H1 (cell line): ENCODE measurements at regions not wholly inside any gene's neighbourhood (a gene's known extent, or its start where the extent isn't known, plus 50 kb on each side); places are given as distances from the start of the nearest gene placed in this dataset.
"Not testable (repeated sequence)": the region's sequence is repeated elsewhere in the genome, so short reads cannot be mapped to it uniquely, and the experiment has no call there.

Experiments used
- CTCF ChIA-PET: fragments of 300-600 bp; sonication (Branson Sonifier 250); formaldehyde crosslinking; loops from one replicate; lab custom pipeline; 2021; ENCODE audit not compliant: partially characterized antibody; lab: Charles Lee
- POLR2A ChIA-PET: fragments of 300-600 bp; sonication (Branson Sonifier 250); formaldehyde crosslinking; loops from one replicate; lab custom pipeline; 2021; ENCODE audit warnings: inconsistent platforms; ENCODE audit not compliant: partially characterized antibody; lab: Charles Lee
- DNase-seq, 2 experiments: peaks; one replicate each; pipeline versions ENCODE4 v3.0.0 to v3.0.0-alpha.2; 2010 to 2022; ENCODE audit warnings: low spot score in 2 of 2, low read depth in 1 of 2, mixed read lengths in 1 of 2
- FAIRE-seq: peaks from 2 replicates; lab custom pipeline; 2011; peaks lifted over from hg19 to GRCh38; lab: Jason Lieb, UNC
- H2AFZ ChIP-seq: 2 replicates; pipeline ENCODE4 v1.8.1; 2012; ENCODE audit warnings: low read length, inconsistent platforms
- H2AK5ac ChIP-seq: 2 replicates; pipeline ENCODE4 v1.6.1; 2013; ENCODE audit warnings: low read depth, low read length
- H2BK120ac ChIP-seq: replicated peaks from 2 replicates; pipeline ENCODE3; 2013; ENCODE audit warnings: low read depth, low read length, inconsistent platforms
- H2BK12ac ChIP-seq: 2 replicates; pipeline ENCODE4 v1.6.1; 2013; ENCODE audit warnings: low read depth, low read length
- H2BK15ac ChIP-seq: 2 replicates; pipeline ENCODE4 v1.6.1; 2013; ENCODE audit warnings: low read length
- H2BK20ac ChIP-seq: 2 replicates; pipeline ENCODE4 v1.6.1; 2013; ENCODE audit warnings: low read length
- H2BK5ac ChIP-seq: 2 replicates; pipeline ENCODE4 v1.6.1; 2013; ENCODE audit warnings: low read depth, low read length
- H3K14ac ChIP-seq: 2 replicates; pipeline ENCODE4 v1.6.1; 2013; ENCODE audit warnings: inconsistent platforms; ENCODE audit not compliant: insufficient read length
- H3K18ac ChIP-seq: 2 replicates; pipeline ENCODE4 v1.6.1; 2013; ENCODE audit warnings: low read length; ENCODE audit errors: extremely low read depth
- H3K23ac ChIP-seq: 2 replicates; pipeline ENCODE4 v1.6.1; 2013; ENCODE audit warnings: inconsistent platforms; ENCODE audit not compliant: insufficient read length
- H3K23me2 ChIP-seq: 2 replicates; pipeline ENCODE4 v1.6.1; 2013; ENCODE audit warnings: low read depth, low read length
- H3K27ac ChIP-seq: 2 replicates; pipeline ENCODE4 v1.6.1; 2011; ENCODE audit warnings: low read depth, low read length, inconsistent platforms
- H3K27me3 ChIP-seq, 4 experiments: replicated peaks in 1 of 4; 1 replicate in 1 of 4; 2 replicates in 3 of 4; pipeline versions ENCODE4 v1.6.1 to v1.8.1; 2011 to 2013; ENCODE audit warnings: low read length in 3 of 4, mild to moderate bottlenecking in 3 of 4, inconsistent platforms in 2 of 4, mixed read lengths in 2 of 4, moderate library complexity in 1 of 4; ENCODE audit not compliant: control insufficient read depth in 3 of 4, insufficient read depth in 3 of 4; ENCODE audit errors: extremely low read depth in 1 of 4
- H3K36me3 ChIP-seq, 4 experiments: 2 replicates each; pipeline versions ENCODE4 v1.6.1 to v1.8.1; 2011 to 2013; ENCODE audit warnings: mild to moderate bottlenecking in 4 of 4, low read length in 3 of 4, moderate library complexity in 2 of 4, control low read depth in 1 of 4, inconsistent platforms in 1 of 4; ENCODE audit not compliant: insufficient read depth in 4 of 4, control insufficient read depth in 2 of 4
- H3K4ac ChIP-seq: replicated peaks from 2 replicates; pipeline ENCODE3; 2013; ENCODE audit warnings: low read length, low read depth, mixed read lengths, inconsistent platforms; ENCODE audit not compliant: insufficient read length
- H3K4me1 ChIP-seq, 4 experiments: replicated peaks in 1 of 4; 1 replicate in 1 of 4; 2 replicates in 3 of 4; pipeline versions ENCODE4 v1.6.1 to v1.8.1; 2011 to 2013; ENCODE audit warnings: low read length in 3 of 4, inconsistent platforms in 2 of 4, mixed read lengths in 1 of 4; ENCODE audit not compliant: insufficient read depth in 4 of 4, control insufficient read depth in 3 of 4
- H3K4me2 ChIP-seq, 2 experiments: 2 replicates each; pipeline versions ENCODE4 v1.6.1 to v1.8.1; 2011 to 2013; ENCODE audit warnings: low read depth in 2 of 2, low read length in 2 of 2, control low read depth in 1 of 2, inconsistent platforms in 1 of 2, mild to moderate bottlenecking in 1 of 2; ENCODE audit not compliant: insufficient read depth in 1 of 2
- H3K4me3 ChIP-seq, 4 experiments: fragments of 200-600, 300-600 bp in 1 of 4; sonication (generic), shearing (Covaris generic), sonication (Bioruptor Twin) in 1 of 4; 2 replicates each; pipeline versions ENCODE4 v1.5.1 to v1.8.1; 2011 to 2016; ENCODE audit warnings: low read length in 4 of 4, low read depth in 3 of 4, control low read depth in 2 of 4, inconsistent platforms in 2 of 4, mild to moderate bottlenecking in 2 of 4, mixed read lengths in 1 of 4, moderate library complexity in 1 of 4; ENCODE audit not compliant: insufficient read depth in 2 of 4; ENCODE audit errors: extremely low read depth in 1 of 4
- H3K56ac ChIP-seq: replicated peaks from 2 replicates; pipeline ENCODE3; 2013; ENCODE audit warnings: low read depth, mild to moderate bottlenecking, mixed read lengths, low read length, inconsistent platforms; ENCODE audit not compliant: insufficient read length
- H3K79me1 ChIP-seq: 2 replicates; pipeline ENCODE4 v1.6.1; 2013; ENCODE audit warnings: low read depth, low read length, control low read depth
- H3K79me2 ChIP-seq, 2 experiments: 2 replicates each; pipeline versions ENCODE4 v1.6.1 to v1.8.1; 2012 to 2013; ENCODE audit warnings: low read length in 2 of 2, mild to moderate bottlenecking in 2 of 2, inconsistent platforms in 1 of 2; ENCODE audit not compliant: insufficient read depth in 2 of 2, control insufficient read depth in 1 of 2
- H3K9ac ChIP-seq, 4 experiments: replicated peaks in 1 of 4; 1 replicate in 1 of 4; 2 replicates in 3 of 4; pipeline versions ENCODE4 v1.6.1 to v1.8.1; 2011 to 2013; ENCODE audit warnings: low read depth in 3 of 4, low read length in 3 of 4, control low read depth in 2 of 4, mild to moderate bottlenecking in 2 of 4, moderate library complexity in 2 of 4, inconsistent platforms in 1 of 4; ENCODE audit errors: extremely low read depth in 1 of 4
- H3K9me3 ChIP-seq, 2 experiments: 2 replicates each; pipeline versions ENCODE4 v1.6.1 to v1.8.1; 2012 to 2013; ENCODE audit warnings: mild to moderate bottlenecking in 2 of 2, moderate library complexity in 2 of 2, control low read depth in 1 of 2, inconsistent platforms in 1 of 2, low read depth in 1 of 2, low read length in 1 of 2, mixed read lengths in 1 of 2; ENCODE audit not compliant: insufficient read depth in 2 of 2
- H4K20me1 ChIP-seq, 2 experiments: replicated peaks in 1 of 2; 2 replicates each; pipeline versions ENCODE3 to v1.8.1; 2011 to 2013; ENCODE audit warnings: inconsistent platforms in 2 of 2, low read length in 2 of 2, mild to moderate bottlenecking in 1 of 2; ENCODE audit not compliant: insufficient read depth in 2 of 2, control insufficient read depth in 1 of 2
- H4K5ac ChIP-seq: 2 replicates; pipeline ENCODE4 v1.6.1; 2013; ENCODE audit warnings: low read length, low read depth, mixed read lengths, inconsistent platforms; ENCODE audit not compliant: insufficient read length
- H4K8ac ChIP-seq: 2 replicates; pipeline ENCODE4 v1.8.0; 2013; ENCODE audit warnings: mild to moderate bottlenecking, moderate library complexity, low read length, inconsistent platforms; ENCODE audit not compliant: insufficient read depth; ENCODE audit errors: extremely low read depth
- H4K91ac ChIP-seq: replicated peaks from 2 replicates; pipeline ENCODE3; 2013; ENCODE audit warnings: low read length, mixed read lengths, inconsistent platforms; ENCODE audit not compliant: insufficient read length
- RXRA ChIP-seq: IDR thresholded peaks from 2 replicates; pipeline ENCODE4 v1.6.1; 2011; ENCODE audit warnings: low read depth, mild to moderate bottlenecking, low read length, moderate library complexity; ENCODE audit not compliant: insufficient read depth
- TCF12 ChIP-seq: IDR thresholded peaks from 2 replicates; pipeline ENCODE4 v1.6.1; 2011; ENCODE audit warnings: low read depth, mild to moderate bottlenecking, low read length
- WGBS, 2 experiments: shearing (Covaris generic) in 1 of 2; methylation state at CpG; one replicate each; pipeline versions ENCODE4 v1.1.6 to v1.1.7; 2013 to 2015; ENCODE audit warnings: low lambda C conversion rate in 2 of 2, mixed read lengths in 2 of 2, inconsistent platforms in 1 of 2, low coverage in 1 of 2, missing lambda C conversion rate in 1 of 2; ENCODE audit not compliant: insufficient replicate concordance in 2 of 2, insufficient coverage in 1 of 2, insufficient read length in 1 of 2; ENCODE audit errors: extremely low coverage in 1 of 2, missing lambda C conversion rate in 1 of 2; 5-methylcytosine and 5-hydroxymethylcytosine counted together

GRCh38 chr6:21759721-21760120, 166.2 kb downstream of the SOX4 start (continued):
- TF ChIP-seq RXRA = no peak
- TF ChIP-seq TCF12 = no peak

DNA sequence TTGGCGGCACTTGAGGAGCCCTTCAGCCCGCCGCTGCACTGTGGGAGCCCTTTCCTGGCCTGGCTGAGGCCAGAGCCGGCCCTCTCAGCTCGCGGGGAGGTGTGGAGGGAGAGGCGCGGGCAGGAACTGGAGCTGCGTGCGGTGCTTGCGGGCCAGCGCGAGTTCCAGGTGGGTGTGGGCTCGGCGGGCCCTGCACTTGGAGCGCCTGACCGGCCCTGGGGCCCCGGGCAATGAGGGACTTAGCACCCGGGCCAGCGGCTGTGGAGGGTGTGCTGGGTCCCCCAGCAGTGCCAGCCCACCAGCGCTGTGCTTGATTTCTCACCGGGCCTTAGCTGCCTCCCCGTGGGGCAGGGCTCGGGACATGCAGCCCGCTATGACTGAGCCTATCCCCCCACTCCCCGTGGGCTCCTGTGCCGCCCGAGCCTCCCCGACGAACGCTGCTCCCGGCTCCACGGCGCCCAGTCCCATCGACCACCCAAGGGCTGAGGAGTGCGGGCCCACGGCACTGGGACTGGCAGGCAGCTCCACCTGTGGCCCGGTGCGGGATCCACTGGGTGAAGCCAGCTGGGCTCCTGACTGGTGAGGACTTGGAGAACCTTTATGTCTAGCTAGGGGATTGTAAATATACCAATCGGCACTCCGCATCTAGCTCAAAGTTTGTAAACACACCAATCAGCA, 167.6 kb downstream of the SOX4 start:
- not testable (repeated sequence) for H3K56ac ChIP-seq, FAIRE-seq, H2AFZ ChIP-seq, H3K9ac ChIP-seq, H2BK20ac ChIP-seq, H3K4ac ChIP-seq, H3K4me2 ChIP-seq, H3K27ac ChIP-seq, H3K79me1 ChIP-seq, H3K27me3 ChIP-seq, H4K5ac ChIP-seq, H3K23me2 ChIP-seq, H2BK120ac ChIP-seq, H3K4me1 ChIP-seq, H2BK12ac ChIP-seq, H2BK5ac ChIP-seq, H4K20me1 ChIP-seq, H2AK5ac ChIP-seq, H3K4me3 ChIP-seq, H4K91ac ChIP-seq, H4K8ac ChIP-seq, H2BK15ac ChIP-seq, H3K9me3 ChIP-seq, H3K14ac ChIP-seq, H3K23ac ChIP-seq, H3K18ac ChIP-seq
- ChIA-PET POLR2A (interaction anchor here (1.6 kb wide), 1 partner anchor 10 kb away, joined by 4 read pairs; no protein-coding TSS in a partner anchor), CTCF (interaction anchor here (0.8 to 1.3 kb wide), 5 partner anchors 8 to 140 kb away, joined by 3 read pairs; no protein-coding TSS in a partner anchor)
- peak in 1 of 2 experiments; percentile 46 for DNase-seq
- H3K36me3 ChIP-seq = peaks cover 0 to 18% (median 6%) of the 10 kb centered on the region in 4 experiments; a peak in 6 of 8 replicates
- 93% methylated on average over 24 of the region's 41 CpGs; no CpG with 5 or more reads in 1 of the 2 experiments for WGBS, 2 experiments
- peaks cover 4 to 85% of the 10 kb centered on the region in 2 experiments; a peak in 3 of 4 replicates for H3K79me2 ChIP-seq
